HL-60 (cell line): ENCODE measurements at regions not wholly inside any gene's neighbourhood (a gene's known extent, or its start where the extent isn't known, plus 50 kb on each side); places are given as distances from the start of the nearest gene placed in this dataset.

Source experiments
- CTCF ChIP-seq: IDR thresholded peaks from one replicate; pipeline ENCODE4 v1.5.1; 2011; ENCODE audit warnings: low read length, control low read depth, inconsistent platforms; ENCODE audit not compliant: insufficient read depth
- GABPA ChIP-seq: IDR thresholded peaks from 2 replicates; pipeline ENCODE4 v1.6.1; 2012; ENCODE audit warnings: low read depth
- POLR2AphosphoS5 ChIP-seq: IDR thresholded peaks from 2 replicates; pipeline ENCODE4 v1.6.1; 2012; ENCODE audit warnings: low read depth
- REST ChIP-seq: IDR thresholded peaks from 2 replicates; pipeline ENCODE4 v1.6.1; 2012; ENCODE audit warnings: low read depth; ENCODE audit not compliant: insufficient replicate concordance
- SPI1 ChIP-seq: IDR thresholded peaks from 2 replicates; pipeline ENCODE4 v1.6.1; 2012; ENCODE audit warnings: low read depth, mild to moderate bottlenecking, borderline replicate concordance

GRCh38 chr1:43031316-43032203 is 72.9 kb upstream of the SLC2A1 start:
- no peak for TF ChIP-seq CTCF
- TF ChIP-seq POLR2AphosphoS5 = no peak
- TF ChIP-seq GABPA = no peak
- TF ChIP-seq REST = no peak
- no peak for TF ChIP-seq SPI1
